ENCODE measurements at regions not wholly inside any gene's neighbourhood (a gene's known extent, or its start where the extent isn't known, plus 50 kb on each side); places are given as distances from the start of the nearest gene placed in this dataset.

DNA sequence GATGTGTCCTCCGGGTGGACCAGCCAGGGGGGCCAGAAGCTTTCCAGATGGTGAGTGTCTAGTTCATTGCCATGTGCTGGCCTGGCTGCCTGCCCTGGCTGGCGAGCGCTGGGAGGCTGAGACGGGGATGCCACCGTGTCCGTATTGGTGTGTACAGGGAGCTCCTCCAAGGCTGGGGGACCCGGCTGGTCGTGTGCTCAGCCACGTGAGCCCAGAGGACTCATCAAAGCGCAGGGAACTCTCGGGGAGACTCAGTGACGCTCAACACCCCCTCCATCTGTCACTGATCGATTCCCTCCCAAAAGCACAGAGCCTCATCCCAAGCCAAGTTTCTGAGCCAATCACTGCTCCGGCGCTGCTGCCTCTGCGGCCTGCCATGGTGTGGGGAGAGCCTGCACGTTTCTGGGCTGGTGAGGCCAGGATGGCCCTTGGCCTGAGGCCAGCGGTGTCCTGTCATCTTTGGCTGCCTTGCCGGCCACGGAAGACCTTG is 423.7 kb downstream of the SHANK2 start:
- Mint-ChIP-seq H3K36me3 (ENCODE audit: low read depth) (no peaks in the 10 kb centered on the region; the same call in 2 of the 3 replicates), H3K9me3 (no peaks in the 10 kb centered on the region), H3K27me3 (ENCODE audit: insufficient read depth, low read depth, poor library complexity) (peaks cover 21% of the 10 kb centered on the region), H3K27ac (no peak overlapping the region), H3K4me1 (peaks cover 59% of the 10 kb centered on the region), H3K4me3 (no peak overlapping the region)
- TF ChIP-seq STAT1 (IDR thresholded peaks at IDR 0.05; ENCODE audit: unreplicated experiment) (no peak), NANOG (IDR thresholded peaks at IDR 0.05; ENCODE audit: borderline replicate concordance) (no peak), ZNF462 (CRISPR knock-in tag; IDR thresholded peaks at IDR 0.05) (no peak)
- TF ChIP-seq, protein P1, sequence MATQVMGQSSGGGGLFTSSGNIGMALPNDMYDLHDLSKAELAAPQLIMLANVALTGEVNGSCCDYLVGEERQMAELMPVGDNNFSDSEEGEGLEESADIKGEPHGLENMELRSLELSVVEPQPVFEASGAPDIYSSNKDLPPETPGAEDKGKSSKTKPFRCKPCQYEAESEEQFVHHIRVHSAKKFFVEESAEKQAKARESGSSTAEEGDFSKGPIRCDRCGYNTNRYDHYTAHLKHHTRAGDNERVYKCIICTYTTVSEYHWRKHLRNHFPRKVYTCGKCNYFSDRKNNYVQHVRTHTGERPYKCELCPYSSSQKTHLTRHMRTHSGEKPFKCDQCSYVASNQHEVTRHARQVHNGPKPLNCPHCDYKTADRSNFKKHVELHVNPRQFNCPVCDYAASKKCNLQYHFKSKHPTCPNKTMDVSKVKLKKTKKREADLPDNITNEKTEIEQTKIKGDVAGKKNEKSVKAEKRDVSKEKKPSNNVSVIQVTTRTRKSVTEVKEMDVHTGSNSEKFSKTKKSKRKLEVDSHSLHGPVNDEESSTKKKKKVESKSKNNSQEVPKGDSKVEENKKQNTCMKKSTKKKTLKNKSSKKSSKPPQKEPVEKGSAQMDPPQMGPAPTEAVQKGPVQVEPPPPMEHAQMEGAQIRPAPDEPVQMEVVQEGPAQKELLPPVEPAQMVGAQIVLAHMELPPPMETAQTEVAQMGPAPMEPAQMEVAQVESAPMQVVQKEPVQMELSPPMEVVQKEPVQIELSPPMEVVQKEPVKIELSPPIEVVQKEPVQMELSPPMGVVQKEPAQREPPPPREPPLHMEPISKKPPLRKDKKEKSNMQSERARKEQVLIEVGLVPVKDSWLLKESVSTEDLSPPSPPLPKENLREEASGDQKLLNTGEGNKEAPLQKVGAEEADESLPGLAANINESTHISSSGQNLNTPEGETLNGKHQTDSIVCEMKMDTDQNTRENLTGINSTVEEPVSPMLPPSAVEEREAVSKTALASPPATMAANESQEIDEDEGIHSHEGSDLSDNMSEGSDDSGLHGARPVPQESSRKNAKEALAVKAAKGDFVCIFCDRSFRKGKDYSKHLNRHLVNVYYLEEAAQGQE (IDR thresholded peaks at IDR 0.05; ENCODE audit: unreplicated experiment) = no peak
- Histone ChIP-seq H3K27me3 (ENCODE audit: insufficient read depth) (no peaks in the 10 kb centered on the region), H2AFZ (no peak overlapping the region), H4K20me1 (replicated peaks; ENCODE audit: insufficient read depth) (no peaks in the 10 kb centered on the region; the same call in 1 of the 2 replicates), H3K36me3 (ENCODE audit: insufficient read depth) (no peaks in the 10 kb centered on the region), H3K4me2 (no peak overlapping the region), H3K9me2 (ENCODE audit: insufficient read depth) (no peaks in the 10 kb centered on the region), H3K4me1 (ENCODE audit: insufficient read depth) (0 out of 2 replicates have a peak, but pooled peaks cover 5% of the 10 kb centered on the region), H3K27ac (ENCODE audit: low read depth) (no peak overlapping the region), H3K4me3 (no peak overlapping the region), H3K79me2 (replicated peaks; ENCODE audit: insufficient read depth) (no peaks in the 10 kb centered on the region), H3F3A (replicated peaks; ENCODE audit: low read depth) (no peaks in the 10 kb centered on the region)
- DNase-seq (ENCODE audit: low spot score) (no peak), ATAC-seq (no peak)

Data from GM23338 (cell line).